Stimulated activated CD4-positive, alpha-beta T cell treated with anti-CD3 and anti-CD28 coated beads, Interleukin-1b, Interleukin-23, amount 100 ng/mL, for 4 hours (primary cell): ENCODE measurements at regions not wholly inside any gene's neighbourhood (a gene's known extent, or its start where the extent isn't known, plus 50 kb on each side); places are given as distances from the start of the nearest gene placed in this dataset.
"Not testable (repeated sequence)": the region's sequence is repeated elsewhere in the genome, so short reads cannot be mapped to it uniquely, and the experiment has no call there.

Experiments used
- DNase-seq, 2 donors: peaks; one replicate each; pipeline ENCODE4 v3.0.0-alpha.2; 2020; ENCODE audit warnings: low read depth in 2 of 2

DNA sequence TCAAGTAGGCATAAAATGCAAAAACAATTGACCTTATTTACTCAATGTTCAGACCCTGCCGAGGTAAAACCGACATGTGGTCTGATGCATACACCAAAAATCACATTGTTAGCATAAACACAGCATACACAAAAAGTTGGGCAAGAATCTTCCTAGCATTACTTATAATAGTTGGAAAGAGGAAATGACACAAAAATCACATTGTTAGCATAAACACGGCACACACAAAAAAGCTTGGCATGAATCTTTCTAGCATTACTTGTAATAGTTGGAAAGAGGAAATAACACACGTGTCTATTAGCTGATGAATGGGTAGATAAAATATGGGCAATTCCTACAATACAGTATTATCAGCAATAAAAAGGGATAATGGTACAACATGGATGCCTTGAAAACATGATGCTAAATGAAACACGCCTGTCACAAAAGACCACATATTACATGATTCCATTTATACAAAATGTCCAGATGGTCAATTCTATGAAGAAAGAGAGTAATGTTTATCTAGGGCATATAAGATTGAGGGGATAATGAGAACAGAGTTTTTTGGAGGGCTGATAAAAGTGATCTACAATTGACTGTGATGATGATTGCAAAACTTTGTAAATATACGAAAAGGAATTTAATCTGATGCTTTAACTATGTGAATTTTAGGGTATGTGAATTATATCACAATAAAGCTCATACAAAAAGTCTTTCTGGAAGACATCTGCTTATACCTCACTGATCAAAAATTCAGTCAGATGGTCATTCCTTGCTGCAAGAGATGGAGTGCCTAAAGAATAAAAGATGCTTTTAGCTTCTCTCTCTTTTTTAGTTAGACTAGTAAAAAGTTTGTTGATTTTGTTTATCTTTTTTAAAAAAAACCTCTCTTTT lies 1019.5 kb upstream of the CITED2 start:
- no peak for DNase-seq

DNA sequence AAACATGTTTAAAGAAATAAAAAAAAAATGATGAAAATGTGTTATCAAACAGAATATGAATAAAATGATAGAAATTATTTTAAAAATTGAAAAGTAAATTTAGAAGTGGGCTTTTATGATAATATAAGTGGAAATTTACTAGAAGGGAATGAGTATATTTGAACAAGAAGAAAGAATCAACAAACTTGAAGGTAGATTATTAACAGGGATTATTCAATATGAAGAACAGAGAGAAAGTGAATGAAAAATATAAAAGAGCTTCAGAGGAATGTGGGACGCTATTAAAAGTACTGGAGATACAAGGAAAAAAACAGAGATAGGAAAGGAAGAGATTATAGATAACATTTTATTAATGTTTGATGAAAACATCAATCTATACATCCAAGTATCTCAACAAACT lies 1014.4 kb upstream of the CITED2 start:
- no peak for DNase-seq

DNA sequence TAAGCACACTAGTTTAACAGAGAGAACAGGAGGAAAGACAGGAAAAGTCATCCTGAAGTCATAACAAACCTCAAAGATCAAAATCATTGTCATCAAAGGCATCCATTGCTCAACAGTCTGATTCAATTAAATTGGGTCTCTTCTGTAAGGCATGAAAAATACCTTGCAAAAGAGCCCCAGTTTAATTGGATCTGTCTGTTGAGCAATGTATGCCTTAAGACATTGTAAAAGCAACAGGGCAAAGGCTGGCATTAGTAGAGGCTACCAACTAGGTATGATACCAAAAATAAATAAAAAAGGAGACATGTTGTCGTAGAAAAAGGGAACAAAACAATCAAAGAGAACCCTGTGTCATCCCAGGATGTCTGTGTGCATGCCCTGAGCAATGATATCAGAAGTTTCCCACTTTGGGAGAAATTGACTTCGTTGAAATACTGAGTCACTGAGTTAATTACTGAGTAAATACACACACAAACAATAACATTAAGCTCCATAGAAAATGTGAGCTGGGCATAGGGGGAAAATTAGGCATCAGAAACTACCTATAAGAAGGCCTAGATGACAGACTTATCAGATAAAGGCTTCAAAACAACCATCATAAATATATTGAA lies 1013.8 kb upstream of the CITED2 start:
- DNase-seq: no peak

DNA sequence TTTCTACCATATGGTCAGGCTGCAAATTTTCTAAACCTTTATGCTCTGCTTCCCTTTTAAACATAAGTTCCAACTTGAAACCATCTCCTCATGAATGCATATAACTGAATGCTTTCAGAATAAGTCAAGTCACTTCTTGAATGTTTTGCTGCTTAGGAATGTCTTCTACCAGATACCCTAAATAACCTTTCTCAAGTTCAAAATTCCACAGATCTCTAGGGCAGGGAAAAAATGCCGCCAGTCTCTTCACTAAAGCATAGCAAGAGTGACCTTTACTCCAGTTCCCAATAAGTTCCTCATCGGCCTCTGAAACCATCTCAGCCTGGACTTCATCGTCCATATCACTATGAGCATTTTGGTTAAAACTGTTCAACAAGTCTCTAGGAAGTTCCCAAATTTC lies 1011.2 kb upstream of the CITED2 start:
- no peak for DNase-seq

DNA sequence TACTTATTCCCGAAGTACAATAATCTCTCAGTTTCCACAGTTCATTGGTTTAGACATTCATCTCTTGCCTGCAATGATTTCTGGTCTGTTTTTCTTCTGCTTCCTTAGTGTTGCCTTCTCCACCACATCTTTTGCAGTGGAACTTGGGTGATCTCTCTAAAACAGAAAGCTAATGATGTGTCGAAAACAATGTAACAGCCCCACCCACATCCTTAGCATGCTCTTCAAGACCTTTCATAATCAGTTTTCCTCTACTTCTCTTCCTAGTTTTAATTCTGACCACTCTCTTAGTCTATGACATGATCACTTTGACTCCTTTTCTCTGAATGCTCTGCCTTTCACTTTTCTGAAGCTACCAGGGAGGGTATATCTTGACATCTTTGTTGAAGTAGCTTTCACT lies 1007.9 kb upstream of the CITED2 start:
- DNase-seq: no peak

GRCh38 chr6:140380427-140381218 lies 1006.2 kb upstream of the CITED2 start:
- DNase-seq: no peak

DNA sequence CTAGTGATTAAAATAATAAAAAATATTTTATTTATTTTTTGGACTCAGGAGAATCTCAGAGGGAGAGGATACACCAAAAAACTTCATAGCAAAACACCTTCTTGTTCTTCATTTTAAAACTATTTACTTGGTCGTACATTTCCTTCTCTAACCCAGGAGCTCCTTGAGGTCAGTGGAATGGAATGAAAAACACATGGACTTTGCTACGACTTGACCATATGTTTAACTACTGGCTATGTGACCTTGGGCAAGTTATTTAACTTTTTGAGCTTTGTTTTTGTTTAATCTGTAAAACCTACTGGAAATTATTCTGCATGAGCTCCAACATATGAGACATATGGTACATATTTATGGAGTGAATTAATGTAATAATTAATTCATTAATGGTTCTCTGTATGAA lies 1005.5 kb upstream of the CITED2 start:
- DNase-seq: no peak

DNA sequence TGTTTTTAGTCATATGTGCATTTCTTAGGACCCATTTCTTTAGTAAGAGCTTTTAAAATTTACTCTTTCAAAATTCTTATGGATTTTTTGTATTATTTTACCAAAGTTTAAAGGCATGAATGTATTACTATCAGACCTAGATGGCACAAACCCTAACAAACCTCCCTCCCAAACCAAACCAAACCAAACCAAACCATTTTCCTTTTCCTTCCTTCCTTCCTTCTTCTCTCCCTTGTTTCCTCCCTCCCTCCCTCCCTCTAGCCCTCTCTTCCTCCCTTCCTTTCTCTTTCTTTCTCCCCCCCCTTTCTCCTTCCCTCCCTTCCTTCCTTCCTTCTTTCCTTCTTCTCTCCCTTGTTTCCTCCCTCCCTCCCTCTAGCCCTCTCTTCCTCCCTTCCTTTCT lies 1001.8 kb upstream of the CITED2 start:
- DNase-seq: no peak

DNA sequence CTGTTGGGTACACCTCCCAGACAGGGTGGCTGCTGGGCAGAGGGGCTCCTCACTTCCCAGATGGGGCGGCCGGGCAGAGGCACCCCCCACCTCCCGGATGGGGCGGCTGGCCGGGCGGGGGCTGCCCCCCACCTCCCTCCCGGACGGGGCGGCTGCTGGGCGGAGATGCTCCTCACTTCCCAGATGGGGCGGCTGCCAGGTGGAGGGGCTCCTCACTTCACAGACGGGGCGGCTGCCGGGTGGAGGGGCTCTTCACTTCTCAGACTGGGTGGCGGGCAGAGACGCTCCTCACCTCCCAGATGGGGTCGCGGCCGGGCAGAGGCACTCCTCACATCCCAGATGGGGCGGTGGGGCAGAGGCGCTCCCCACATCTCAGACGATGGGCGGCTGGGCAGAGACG lies 999.3 kb upstream of the CITED2 start:
- DNase-seq: not testable (repeated sequence)

GRCh38 chr6:140372064-140372463 lies 997.6 kb upstream of the CITED2 start:
- no peak for DNase-seq

GRCh38 chr6:140370976-140371870 lies 996.8 kb upstream of the CITED2 start:
- DNase-seq: no peak

DNA sequence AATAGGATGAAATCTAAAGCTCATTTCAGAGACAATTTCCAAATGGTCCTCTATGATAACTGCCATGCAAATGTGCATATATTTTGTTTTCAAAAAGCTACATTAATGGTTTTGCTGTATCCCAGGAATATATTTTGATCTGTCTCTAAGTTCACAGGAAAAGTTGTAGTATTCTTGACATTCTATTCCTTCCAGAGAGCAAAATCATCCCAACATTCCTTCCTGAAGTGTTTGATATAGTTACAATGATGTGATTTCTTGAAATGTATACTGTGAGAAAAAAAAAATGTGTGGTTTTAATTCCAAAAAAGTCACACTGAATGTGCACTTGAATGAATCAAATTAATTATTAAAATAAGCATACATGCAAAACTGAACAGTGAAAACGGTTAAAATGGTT lies 996.0 kb upstream of the CITED2 start:
- no peak for DNase-seq

DNA sequence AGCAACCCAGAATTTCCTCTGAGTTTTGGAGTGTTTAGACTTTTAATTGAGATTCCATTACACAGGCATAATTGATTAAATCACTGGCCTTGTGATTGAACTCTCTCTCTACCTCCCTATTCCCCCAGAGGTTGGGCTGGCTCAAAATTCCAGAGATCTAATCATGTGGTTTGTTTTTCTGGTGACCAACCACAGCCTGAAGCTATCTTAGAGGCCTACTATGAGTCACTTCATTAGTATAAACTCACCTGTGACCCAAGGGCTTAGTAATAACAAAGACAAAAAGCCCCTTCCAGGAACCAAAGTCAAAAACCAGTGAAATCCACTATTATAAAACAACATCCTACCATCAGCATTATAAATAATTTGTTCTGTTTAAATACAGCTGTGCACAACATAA lies 992.5 kb upstream of the CITED2 start:
- no peak for DNase-seq

DNA sequence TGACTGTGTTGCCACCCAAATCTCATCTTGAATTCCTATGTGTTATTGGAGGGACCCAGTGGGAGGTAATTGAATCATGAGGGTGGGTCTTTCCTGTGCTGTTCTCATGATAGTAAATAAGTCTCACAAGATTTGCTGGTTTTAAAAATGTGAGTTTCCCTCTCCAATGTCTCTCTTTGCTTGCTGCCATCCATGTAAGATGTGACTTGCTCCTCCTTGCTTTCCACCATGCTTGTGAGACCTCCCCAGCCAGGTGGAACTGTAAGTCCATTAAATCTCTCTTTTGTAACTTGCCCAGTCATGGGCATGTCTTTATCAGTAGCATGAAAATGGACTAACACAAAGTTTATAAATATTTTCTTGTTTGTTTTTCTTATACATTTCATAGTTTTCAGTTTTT lies 990.5 kb upstream of the CITED2 start:
- no peak for DNase-seq

DNA sequence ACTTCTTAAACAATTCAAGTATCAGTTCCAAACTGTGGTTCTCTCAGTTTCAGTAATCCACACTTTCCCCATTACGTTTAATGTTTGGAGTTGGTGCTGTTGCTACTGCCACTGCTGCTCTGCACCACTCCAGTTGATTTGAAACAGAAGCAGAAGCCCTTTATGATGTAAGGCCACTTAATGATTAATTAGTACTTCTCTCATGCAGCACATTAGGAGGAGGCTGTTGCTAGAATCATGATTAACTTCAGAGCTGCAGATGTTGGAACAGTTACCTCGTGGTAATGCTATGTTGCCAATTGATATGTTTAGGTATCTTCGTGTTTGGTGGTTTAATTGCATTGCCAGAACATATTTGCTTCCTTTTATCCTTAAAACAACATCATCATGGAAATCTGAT lies 986.2 kb upstream of the CITED2 start:
- DNase-seq: no peak

- no peak for DNase-seq
Observed at GRCh38 chr6:140355476-140355875, 981.0 kb upstream of the CITED2 start.

DNA sequence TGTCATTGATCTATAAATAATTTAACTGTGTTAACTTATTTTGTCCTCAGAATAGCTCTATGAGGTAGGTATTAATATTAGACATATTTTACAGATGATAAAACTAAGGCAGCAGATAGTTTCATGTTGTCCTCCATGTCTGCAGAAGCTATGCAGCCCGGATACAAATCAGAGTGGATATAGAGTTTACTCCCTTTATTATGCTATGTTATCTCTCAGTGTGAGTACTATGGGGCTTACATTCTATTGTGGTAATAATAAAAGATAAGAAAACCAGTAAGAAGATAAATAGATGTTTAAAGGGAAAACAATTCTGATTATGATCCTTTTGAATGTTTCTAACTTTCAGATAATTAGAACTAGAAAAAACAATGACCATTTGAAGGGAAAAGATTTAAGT lies 979.8 kb upstream of the CITED2 start:
- no peak for DNase-seq

GRCh38 chr6:140353536-140353935 lies 979.1 kb upstream of the CITED2 start:
- DNase-seq: no peak

GRCh38 chr6:140346428-140346827 lies 972.0 kb upstream of the CITED2 start:
- no peak for DNase-seq

GRCh38 chr6:140345935-140346334 lies 971.5 kb upstream of the CITED2 start:
- DNase-seq: no peak

- no peak for DNase-seq
Observed at GRCh38 chr6:140344142-140344913, 969.9 kb upstream of the CITED2 start.
